ENCODE measurements at regions not wholly inside any gene's neighbourhood (a gene's known extent, or its start where the extent isn't known, plus 50 kb on each side); places are given as distances from the start of the nearest gene placed in this dataset.

GRCh38 chr2:155748131-155748530, 584.4 kb downstream of the NR4A2 start:
- intact Hi-C loops (cut with micrococcal nuclease) = no loop called here
- no TSS peak for BruUV-seq (replicated peaks)

GRCh38 chr2:155747531-155747930, 585.0 kb downstream of the NR4A2 start:
- Histone ChIP-seq H3K4me3 (ENCODE audit: low read length) (no peak overlapping the region), H3K9ac (ENCODE audit: low read length) (no peak overlapping the region), H3F3A (ENCODE audit: low read length, unreplicated experiment) (no peaks in the 10 kb centered on the region), H3K4me1 (ENCODE audit: insufficient read depth, low read length) (no peaks in the 10 kb centered on the region), H2AFZ (ENCODE audit: low read length) (no peak overlapping the region), H4K20me1 (ENCODE audit: low read length) (no peaks in the 10 kb centered on the region), H3K27me3 (ENCODE audit: low read length) (no peaks in the 10 kb centered on the region), H3K9me2 (replicated peaks; ENCODE audit: low read length) (no peaks in the 10 kb centered on the region), H3K79me2 (ENCODE audit: low read length) (no peaks in the 10 kb centered on the region), H3K36me3 (ENCODE audit: low read depth, low read length) (no peaks in the 10 kb centered on the region), H3K4me2 (ENCODE audit: low read length) (no peak overlapping the region), H3K9me3 (ENCODE audit: low read length) (no peaks in the 10 kb centered on the region), H3K27ac (ENCODE audit: low read length) (no peak overlapping the region)
- TF ChIP-seq CTCF (conservative IDR thresholded peaks at IDR 0.05; ENCODE audit: low read depth, low read length) = no peak
- TF ChIP-seq EZH2phosphoT487 (IDR thresholded peaks at IDR 0.05; ENCODE audit: borderline replicate concordance, low read length) = no peak
- TF ChIP-seq EZH2 (IDR thresholded peaks at IDR 0.05; ENCODE audit: low read length, unreplicated experiment) = no peak
- ATAC-seq (no peak), DNase-seq (no peak)
- BruUV-seq (replicated peaks) = no TSS peak
- intact Hi-C loops (cut with micrococcal nuclease) = no loop called here
- ChIA-PET CTCF (no interaction called here), POLR2A (ENCODE audit: unreplicated experiment) (no interaction called here)

More at GRCh38 chr2:155748131-155748530, 584.4 kb downstream of the NR4A2 start:
- H3K36me3 ChIP-seq (ENCODE audit: low read depth, low read length) = no peaks in the 10 kb centered on the region
- no peaks in the 10 kb centered on the region for H3K79me2 ChIP-seq (ENCODE audit: low read length)
- H3K9ac ChIP-seq (ENCODE audit: low read length) = no peak overlapping the region
- DNase-seq (no peak), ATAC-seq (no peak)
- H3K4me1 ChIP-seq (ENCODE audit: insufficient read depth, low read length) = no peaks in the 10 kb centered on the region
- no peaks in the 10 kb centered on the region for H3F3A ChIP-seq (ENCODE audit: low read length, unreplicated experiment)
- ChIA-PET CTCF (no interaction called here), POLR2A (ENCODE audit: unreplicated experiment) (no interaction called here)
- H2AFZ ChIP-seq (ENCODE audit: low read length) = no peak overlapping the region
- H3K4me2 ChIP-seq (ENCODE audit: low read length) = no peak overlapping the region
- no peaks in the 10 kb centered on the region for H4K20me1 ChIP-seq (ENCODE audit: low read length)
- H3K4me3 ChIP-seq (ENCODE audit: low read length) = no peak overlapping the region
- no peaks in the 10 kb centered on the region for H3K27me3 ChIP-seq (ENCODE audit: low read length)
- H3K9me2 ChIP-seq (replicated peaks; ENCODE audit: low read length) = no peaks in the 10 kb centered on the region
- no peaks in the 10 kb centered on the region for H3K9me3 ChIP-seq (ENCODE audit: low read length)
- H3K27ac ChIP-seq (ENCODE audit: low read length) = no peak overlapping the region
- TF ChIP-seq CTCF (conservative IDR thresholded peaks at IDR 0.05; ENCODE audit: low read depth, low read length) (no peak), EZH2 (IDR thresholded peaks at IDR 0.05; ENCODE audit: low read length, unreplicated experiment) (no peak), EZH2phosphoT487 (IDR thresholded peaks at IDR 0.05; ENCODE audit: borderline replicate concordance, low read length) (no peak)

GRCh38 chr2:155733091-155733853, 599.2 kb downstream of the NR4A2 start:
- H3K79me2 ChIP-seq (ENCODE audit: low read length) = no peaks in the 10 kb centered on the region
- DNase-seq (no peak), ATAC-seq (no peak; the same call in 1 of the 2 replicates)
- ChIA-PET POLR2A (ENCODE audit: unreplicated experiment) (no interaction called here), CTCF (no interaction called here)
- H3K4me2 ChIP-seq (ENCODE audit: low read length) = no peak overlapping the region
- no peak overlapping the region for H3K27ac ChIP-seq (ENCODE audit: low read length)
- no peaks in the 10 kb centered on the region for H3F3A ChIP-seq (ENCODE audit: low read length, unreplicated experiment)
- no peak overlapping the region for H3K9ac ChIP-seq (ENCODE audit: low read length)
- H3K27me3 ChIP-seq (ENCODE audit: low read length) = peaks cover 4% of the 10 kb centered on the region; the same call in 1 of the 2 replicates
- no peaks in the 10 kb centered on the region for H3K9me3 ChIP-seq (ENCODE audit: low read length)
- TF ChIP-seq CTCF (conservative IDR thresholded peaks at IDR 0.05; ENCODE audit: low read depth, low read length) = no peak
- TF ChIP-seq EZH2 (IDR thresholded peaks at IDR 0.05; ENCODE audit: low read length, unreplicated experiment) = no peak
- TF ChIP-seq EZH2phosphoT487 (IDR thresholded peaks at IDR 0.05; ENCODE audit: borderline replicate concordance, low read length) = no peak
- no peak overlapping the region for H3K4me3 ChIP-seq (ENCODE audit: low read length)
- BruUV-seq (replicated peaks) = no TSS peak
- no peaks in the 10 kb centered on the region for H3K4me1 ChIP-seq (ENCODE audit: insufficient read depth, low read length)
- no peak overlapping the region for H2AFZ ChIP-seq (ENCODE audit: low read length)
- intact Hi-C loops (cut with micrococcal nuclease) = no loop called here
- H3K9me2 ChIP-seq (replicated peaks; ENCODE audit: low read length) = no peaks in the 10 kb centered on the region
- no peaks in the 10 kb centered on the region for H4K20me1 ChIP-seq (ENCODE audit: low read length)
- no peaks in the 10 kb centered on the region for H3K36me3 ChIP-seq (ENCODE audit: low read depth, low read length)
